ENCODE measurements at regions not wholly inside any gene's neighbourhood (a gene's known extent, or its start where the extent isn't known, plus 50 kb on each side); places are given as distances from the start of the nearest gene placed in this dataset.

GRCh38 chr7:26459540-26460193 lies 168.0 kb downstream of the SNX10 start:
- DNase-seq, result no peak

GRCh38 chr7:26460351-26461085 lies 168.9 kb downstream of the SNX10 start:
- DNase-seq, result no peak

- DNase-seq, result no peak
Measured at GRCh38 chr7:26461518-26461917, 169.9 kb downstream of the SNX10 start.

GRCh38 chr7:26466007-26466406 lies 174.3 kb downstream of the SNX10 start:
- DNase-seq, result no peak

- no peak for DNase-seq
Measured at GRCh38 chr7:26467104-26467503, 175.4 kb downstream of the SNX10 start.

- no peak for DNase-seq
Measured at GRCh38 chr7:26467541-26467940, 175.9 kb downstream of the SNX10 start.

GRCh38 chr7:26468625-26469024 lies 177.0 kb downstream of the SNX10 start:
- DNase-seq, result no peak

GRCh38 chr7:26469188-26469587 lies 177.5 kb downstream of the SNX10 start:
- DNase-seq, result no peak

GRCh38 chr7:26470691-26471090 lies 179.0 kb downstream of the SNX10 start:
- no peak for DNase-seq

GRCh38 chr7:26471306-26472075 lies 179.8 kb downstream of the SNX10 start:
- no peak for DNase-seq

GRCh38 chr7:26472971-26473370 lies 181.3 kb downstream of the SNX10 start:
- no peak for DNase-seq

GRCh38 chr7:26476271-26476670 lies 184.6 kb downstream of the SNX10 start:
- DNase-seq, result no peak

GRCh38 chr7:26477381-26477990 lies 185.8 kb downstream of the SNX10 start:
- no peak for DNase-seq

GRCh38 chr7:26478550-26478949 lies 186.9 kb downstream of the SNX10 start:
- DNase-seq, result no peak

GRCh38 chr7:26479581-26479980 lies 187.9 kb downstream of the SNX10 start:
- no peak for DNase-seq

- DNase-seq, result no peak
Measured at GRCh38 chr7:26480156-26480555, 188.5 kb downstream of the SNX10 start.

- no peak for DNase-seq
Measured at GRCh38 chr7:26482927-26483326, 191.3 kb downstream of the SNX10 start.

GRCh38 chr7:26483843-26484242 lies 192.2 kb downstream of the SNX10 start:
- no peak for DNase-seq

- no peak for DNase-seq
Measured at GRCh38 chr7:26485367-26485934, 193.8 kb downstream of the SNX10 start.

GRCh38 chr7:26486153-26486552 lies 194.5 kb downstream of the SNX10 start:
- no peak for DNase-seq

- no peak for DNase-seq
Measured at GRCh38 chr7:26487780-26488515, 196.3 kb downstream of the SNX10 start.

GRCh38 chr7:26489391-26489790 lies 197.7 kb downstream of the SNX10 start:
- no peak for DNase-seq
